Uterus (tissue), 2 donors: ENCODE measurements at regions not wholly inside any gene's neighbourhood (a gene's known extent, or its start where the extent isn't known, plus 50 kb on each side); places are given as distances from the start of the nearest gene placed in this dataset.

Source experiments
- CTCF ChIP-seq, 4 experiments: fragments of 200-600 bp in 2 of 4; fragments of 450-650 bp in 2 of 4; sonication (generic) in 2 of 4; IDR thresholded peaks; one replicate each; pipeline ENCODE4 v1.5.1; 2016 to 2019; ENCODE audit warnings: antibody characterized with exemption in 4 of 4, mild to moderate bottlenecking in 2 of 4, moderate library complexity in 1 of 4
- POLR2A ChIP-seq, 2 donors: fragments of 450-650 bp; IDR thresholded peaks; one replicate each; pipeline ENCODE4 v1.6.1; 2016; ENCODE audit warnings: antibody characterized with exemption in 2 of 2, mild to moderate bottlenecking in 1 of 2, moderate library complexity in 1 of 2

- no peak for TF ChIP-seq POLR2A (IDR thresholded peaks at IDR 0.05)
- TF ChIP-seq CTCF (IDR thresholded peaks at IDR 0.05): no peak
Observed at GRCh38 chr9:74025402-74025925, 471.7 kb upstream of the RORB start.
